Activated naive CD8-positive, alpha-beta T cell treated with anti-CD3 and anti-CD28 coated beads for 36 hours (primary cell): ENCODE measurements at regions not wholly inside any gene's neighbourhood (a gene's known extent, or its start where the extent isn't known, plus 50 kb on each side); places are given as distances from the start of the nearest gene placed in this dataset.

Experiments used
- DNase-seq: peaks from one replicate; pipeline ENCODE4 v3.0.0; 2021
- H3K27ac Mint-ChIP-seq: one replicate; pipeline ENCODE4 v1.8.0; 2022; ENCODE audit warnings: mild to moderate bottlenecking, moderate library complexity, mixed read lengths
- H3K27me3 Mint-ChIP-seq: one replicate; pipeline ENCODE4 v1.8.0; 2022; ENCODE audit warnings: mild to moderate bottlenecking, mixed read lengths
- H3K36me3 Mint-ChIP-seq: one replicate; pipeline ENCODE4 v1.8.0; 2021; ENCODE audit warnings: mild to moderate bottlenecking, mixed read lengths
- H3K4me1 Mint-ChIP-seq: one replicate; pipeline ENCODE4 v1.8.0; 2021; ENCODE audit warnings: mixed read lengths
- H3K4me3 Mint-ChIP-seq: one replicate; pipeline ENCODE4 v1.8.0; 2022; ENCODE audit warnings: mild to moderate bottlenecking, moderate library complexity, mixed read lengths
- H3K9me3 Mint-ChIP-seq: one replicate; pipeline ENCODE4 v1.8.0; 2022; ENCODE audit warnings: mixed read lengths

- H3K27ac Mint-ChIP-seq, result no peak overlapping the region
- no peak overlapping the region for H3K4me3 Mint-ChIP-seq
- no peaks in the 10 kb centered on the region for H3K36me3 Mint-ChIP-seq
- no peaks in the 10 kb centered on the region for H3K27me3 Mint-ChIP-seq
- H3K9me3 Mint-ChIP-seq, result peaks cover 2% of the 10 kb centered on the region
- no peak for DNase-seq
- no peaks in the 10 kb centered on the region for H3K4me1 Mint-ChIP-seq
Observed at GRCh38 chr15:81080996-81081395, 53.1 kb upstream of the CFAP161 start.

GRCh38 chr15:81083201-81083600 lies 50.9 kb upstream of the CFAP161 start:
- H3K27ac Mint-ChIP-seq, result no peak overlapping the region

More at GRCh38 chr15:81083201-81083600, 50.9 kb upstream of the CFAP161 start:
- Mint-ChIP-seq H3K36me3 (no peaks in the 10 kb centered on the region), H3K4me1 (peaks cover 3% of the 10 kb centered on the region), H3K27me3 (no peaks in the 10 kb centered on the region), H3K4me3 (no peak overlapping the region), H3K9me3 (no peaks in the 10 kb centered on the region)
- DNase-seq, result no peak
